ENCODE measurements at regions not wholly inside any gene's neighbourhood (a gene's known extent, or its start where the extent isn't known, plus 50 kb on each side); places are given as distances from the start of the nearest gene placed in this dataset.

GRCh38 chr5:118687661-118688621 lies 300.4 kb downstream of the DTWD2 start:
- DNase-seq = no peak

- DNase-seq = no peak
These were observed 301.2 kb downstream of the DTWD2 start for GRCh38 chr5:118687100-118687499.

- DNase-seq = no peak
These were observed 306.7 kb downstream of the DTWD2 start for GRCh38 chr5:118681655-118682054.

GRCh38 chr5:118679264-118679940 lies 308.9 kb downstream of the DTWD2 start:
- no peak for DNase-seq

- DNase-seq = no peak
These were observed 309.6 kb downstream of the DTWD2 start for GRCh38 chr5:118678746-118679145.

GRCh38 chr5:118675247-118675646 lies 313.1 kb downstream of the DTWD2 start:
- DNase-seq = no peak

- no peak for DNase-seq
These were observed 330.8 kb downstream of the DTWD2 start for GRCh38 chr5:118657576-118657975.

GRCh38 chr5:118653872-118654271 lies 334.5 kb downstream of the DTWD2 start:
- no peak for DNase-seq

GRCh38 chr5:118653183-118653582 lies 335.2 kb downstream of the DTWD2 start:
- no peak for DNase-seq

GRCh38 chr5:118651002-118651401 lies 337.3 kb downstream of the DTWD2 start:
- no peak for DNase-seq

- DNase-seq = no peak
These were observed 340.8 kb downstream of the DTWD2 start for GRCh38 chr5:118647587-118647986.

- DNase-seq = no peak
These were observed 341.4 kb downstream of the DTWD2 start for GRCh38 chr5:118646917-118647316.

GRCh38 chr5:118637947-118638670 lies 350.2 kb downstream of the DTWD2 start:
- DNase-seq = no peak

GRCh38 chr5:118628660-118629354 lies 359.5 kb downstream of the DTWD2 start:
- DNase-seq = no peak

GRCh38 chr5:118620233-118620632 lies 368.1 kb downstream of the DTWD2 start:
- DNase-seq = no peak

GRCh38 chr5:118619823-118620222 lies 368.5 kb downstream of the DTWD2 start:
- no peak for DNase-seq

GRCh38 chr5:118616281-118616680 lies 372.1 kb downstream of the DTWD2 start:
- DNase-seq = no peak

GRCh38 chr5:118614731-118615456 lies 373.5 kb downstream of the DTWD2 start:
- no peak for DNase-seq

GRCh38 chr5:118611332-118611945 lies 376.9 kb downstream of the DTWD2 start:
- no peak for DNase-seq

GRCh38 chr5:118606940-118607339 lies 381.4 kb downstream of the DTWD2 start:
- no peak for DNase-seq

- no peak for DNase-seq
These were observed 382.6 kb downstream of the DTWD2 start for GRCh38 chr5:118605761-118606160.

GRCh38 chr5:118604106-118604505 lies 384.2 kb downstream of the DTWD2 start:
- no peak for DNase-seq
